HG03457 (cell line): ENCODE measurements at regions not wholly inside any gene's neighbourhood (a gene's known extent, or its start where the extent isn't known, plus 50 kb on each side); places are given as distances from the start of the nearest gene placed in this dataset.

Source experiments
- ATAC-seq: cut with Tn5 transposase; IDR thresholded peaks from one replicate; pipeline ENCODE4 v1.9.1; 2021; ENCODE audit warnings: moderate number of reproducible peaks; ENCODE audit not compliant: unreplicated experiment

DNA sequence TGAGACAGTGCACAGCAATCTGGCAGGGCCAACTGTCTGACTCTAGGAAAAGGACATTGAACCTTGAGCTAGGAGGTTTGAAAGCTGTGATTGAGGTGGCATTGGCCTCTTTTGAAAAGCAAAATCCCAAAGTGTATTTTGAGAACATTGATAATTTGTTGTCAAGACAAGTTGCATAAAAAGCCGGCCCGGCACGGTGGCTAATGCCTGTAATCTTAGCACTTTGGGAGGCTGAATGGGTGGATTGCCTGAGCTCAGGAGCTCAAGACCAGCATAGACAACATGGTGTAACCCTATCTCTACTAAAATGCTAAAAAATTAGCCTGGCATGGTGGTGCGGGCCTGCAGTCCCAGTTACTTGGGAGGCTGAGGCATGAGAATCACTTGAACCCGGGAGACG lies 331.6 kb downstream of the DUSP6 start:
- no peak for ATAC-seq

DNA sequence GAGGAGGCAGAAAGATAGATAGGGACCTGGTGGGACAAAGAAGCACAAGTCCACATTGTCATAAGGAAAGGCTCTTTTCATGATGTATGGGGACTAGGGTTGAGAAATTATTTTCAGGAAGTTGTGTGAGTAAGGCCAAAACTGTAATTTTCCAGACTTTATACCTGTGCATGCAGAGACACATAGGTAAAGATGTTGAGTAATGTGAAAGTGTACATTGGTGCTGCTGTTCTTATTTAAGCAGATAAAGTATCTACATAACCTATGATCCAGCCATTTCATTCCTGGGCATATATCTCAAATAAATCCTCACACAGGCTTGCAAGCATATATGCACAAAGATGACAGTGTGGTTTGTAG lies 332.2 kb downstream of the DUSP6 start:
- no peak for ATAC-seq

DNA sequence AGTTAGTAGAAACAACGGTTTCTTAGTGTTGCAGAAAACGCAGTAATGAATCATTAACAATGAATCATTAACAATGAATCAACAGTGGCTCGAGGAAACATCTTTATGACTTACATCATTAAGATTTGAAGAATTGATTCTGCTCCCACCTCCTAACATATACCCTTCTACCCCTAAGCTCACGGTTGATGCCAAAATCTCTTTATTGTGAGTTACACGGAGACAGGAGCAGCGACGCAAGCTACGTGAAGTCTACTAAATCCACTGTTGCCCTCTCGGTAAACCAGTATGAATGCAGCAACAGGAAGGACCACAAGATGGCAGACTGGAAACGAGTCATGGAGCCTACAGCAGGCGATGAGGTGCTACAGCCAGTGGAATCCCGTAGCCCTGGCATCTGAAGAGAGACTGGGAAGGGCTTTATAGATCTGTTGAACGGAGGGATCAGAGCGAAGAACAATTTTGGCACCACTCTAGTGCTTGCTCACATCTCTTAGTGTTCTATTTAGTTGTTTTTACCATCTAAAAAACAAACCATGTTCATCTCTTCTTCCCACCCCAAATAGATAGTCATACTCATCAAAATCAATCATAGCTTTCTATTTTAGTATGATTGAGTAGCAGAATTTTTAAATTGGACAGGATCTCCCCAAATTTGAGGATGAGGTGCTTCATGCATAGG lies 332.7 kb downstream of the DUSP6 start:
- peak; percentile 98 for ATAC-seq

DNA sequence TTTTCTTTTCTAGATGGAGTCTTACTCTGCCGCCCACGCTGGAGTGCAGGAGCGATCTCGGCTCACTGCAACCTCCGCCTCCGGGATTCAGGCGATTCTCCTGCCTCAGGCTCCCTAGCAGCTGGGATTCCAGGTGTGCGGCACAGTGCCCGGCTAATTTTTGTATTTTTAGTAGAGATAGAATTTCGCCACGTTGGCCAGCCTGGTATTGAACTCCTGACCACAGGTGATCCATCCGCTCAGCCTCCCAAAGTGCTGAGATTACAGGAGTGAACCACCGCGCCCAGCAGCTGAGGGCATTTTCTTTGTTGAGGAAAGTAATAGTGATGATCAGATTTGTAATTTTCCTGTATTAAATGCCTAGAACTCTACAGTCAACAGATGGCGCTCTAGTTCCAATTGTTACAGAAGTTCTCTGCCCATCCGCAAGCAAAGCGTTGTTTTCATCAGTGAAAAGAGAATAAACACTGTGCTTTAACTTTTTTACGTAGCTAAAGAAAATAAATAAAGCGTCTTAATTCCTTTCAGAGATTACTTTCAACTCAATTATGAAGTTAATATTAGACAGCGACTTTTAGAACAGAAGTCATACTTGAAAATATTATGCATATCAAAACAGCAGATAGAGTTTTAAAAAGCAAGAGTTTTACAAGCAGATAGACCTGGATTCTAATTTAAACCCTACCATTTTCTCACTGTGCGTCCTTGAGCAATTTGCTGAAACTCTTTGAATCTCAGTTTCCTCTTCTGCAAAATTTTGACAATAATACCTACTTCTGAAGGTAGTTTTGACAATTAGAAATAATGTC lies 335.1 kb downstream of the DUSP6 start:
- no peak for ATAC-seq

DNA sequence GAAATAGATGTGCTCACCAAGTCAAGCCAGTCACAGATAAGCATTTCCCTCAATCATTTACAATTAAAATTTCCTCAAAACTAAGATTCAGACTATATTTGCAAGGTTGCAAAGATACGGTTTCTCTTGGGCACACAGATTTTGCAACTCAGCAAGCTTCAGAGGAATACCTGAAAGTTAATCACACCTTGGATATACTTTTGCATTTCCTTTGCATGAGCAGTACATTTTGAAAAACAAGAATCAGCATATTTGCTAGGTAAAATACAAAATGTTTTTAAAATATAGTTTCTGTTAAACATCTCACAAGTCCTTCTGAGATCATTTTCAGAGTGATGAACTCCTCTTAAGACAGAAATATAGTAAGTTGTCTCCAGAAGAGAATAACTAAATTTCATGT lies 336.9 kb downstream of the DUSP6 start:
- ATAC-seq, result no peak

DNA sequence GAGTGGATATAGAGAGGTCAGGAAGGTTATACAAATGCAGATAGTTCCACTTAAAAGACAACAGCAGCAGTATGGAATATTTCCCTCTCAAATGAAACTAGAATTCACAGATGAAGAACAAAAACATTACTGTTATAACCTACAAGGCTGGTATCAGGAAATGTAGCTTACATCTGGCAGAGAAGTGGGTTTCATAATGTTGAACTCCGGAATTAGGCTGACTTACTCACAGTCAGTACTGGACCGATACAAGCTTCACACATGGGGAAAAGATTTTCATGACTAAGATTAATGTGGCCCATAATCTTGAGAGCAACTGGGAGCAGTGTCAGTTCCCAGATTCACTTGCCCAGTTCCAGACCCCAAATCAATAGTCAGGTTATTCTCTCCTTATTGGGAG lies 353.9 kb downstream of the DUSP6 start:
- ATAC-seq, result no peak

DNA sequence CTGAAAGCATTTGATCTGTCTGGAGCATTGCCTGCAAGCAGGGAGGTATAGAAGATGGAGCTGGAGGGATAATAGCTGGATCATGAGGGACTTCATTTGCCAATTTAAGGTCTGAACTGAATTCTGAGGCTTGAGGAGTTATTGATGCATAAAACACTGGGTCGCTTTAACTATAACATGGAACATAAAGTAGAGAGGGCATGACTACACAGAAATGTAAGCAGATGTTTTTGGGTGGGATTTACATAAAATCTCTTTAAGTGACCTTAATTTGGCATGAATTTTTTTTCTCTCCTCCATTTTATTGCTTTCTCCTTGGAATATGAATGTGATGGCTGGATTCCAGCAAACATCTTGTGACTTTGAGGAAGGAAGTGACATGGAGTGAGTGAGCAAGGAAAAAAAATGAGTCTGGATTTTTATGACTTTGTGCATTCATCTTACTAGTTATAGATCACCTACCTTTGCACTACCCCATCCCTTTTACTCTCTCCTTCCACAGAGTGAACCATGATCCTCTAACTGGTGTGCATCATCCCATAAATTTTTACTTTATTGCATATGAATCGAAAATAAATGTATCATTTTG lies 356.0 kb downstream of the DUSP6 start:
- ATAC-seq, result no peak

DNA sequence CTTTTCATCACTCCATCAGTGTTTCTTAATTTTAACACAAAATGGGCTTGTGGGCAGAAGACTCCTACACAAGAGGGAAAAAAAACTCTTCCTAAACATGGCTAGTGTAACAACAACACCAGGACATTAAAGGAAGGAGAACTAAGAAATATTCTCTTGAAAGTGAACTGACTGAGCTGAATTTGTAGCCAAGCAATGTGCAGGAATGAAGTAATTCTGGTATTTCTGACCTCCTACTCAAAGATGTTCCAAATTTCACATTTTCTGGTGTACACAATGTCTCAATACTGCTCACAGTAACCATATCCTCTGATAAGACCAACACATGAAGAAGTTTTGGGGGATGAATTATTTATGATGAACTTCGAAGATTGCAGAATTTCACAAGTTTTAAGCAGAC lies 357.3 kb downstream of the DUSP6 start:
- ATAC-seq, result no peak

DNA sequence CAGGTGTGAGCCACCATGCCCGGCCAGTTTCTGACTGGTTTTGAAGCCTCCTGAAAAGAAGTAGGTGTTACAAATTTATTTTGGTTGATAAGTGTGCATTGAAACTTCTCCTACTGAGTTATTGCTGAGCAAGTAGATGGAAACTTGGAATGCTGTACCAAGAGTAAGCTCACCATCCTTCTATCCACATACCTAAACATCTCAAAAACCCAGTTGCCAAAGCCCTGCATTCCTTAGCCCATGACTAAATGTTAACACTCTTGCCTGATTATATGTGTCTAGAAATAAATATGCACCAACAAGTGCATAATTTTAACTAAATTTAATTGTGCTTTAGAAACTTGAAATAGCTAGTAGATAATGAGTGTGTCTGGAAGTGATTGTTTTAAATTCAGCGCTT lies 357.8 kb downstream of the DUSP6 start:
- ATAC-seq, result no peak

DNA sequence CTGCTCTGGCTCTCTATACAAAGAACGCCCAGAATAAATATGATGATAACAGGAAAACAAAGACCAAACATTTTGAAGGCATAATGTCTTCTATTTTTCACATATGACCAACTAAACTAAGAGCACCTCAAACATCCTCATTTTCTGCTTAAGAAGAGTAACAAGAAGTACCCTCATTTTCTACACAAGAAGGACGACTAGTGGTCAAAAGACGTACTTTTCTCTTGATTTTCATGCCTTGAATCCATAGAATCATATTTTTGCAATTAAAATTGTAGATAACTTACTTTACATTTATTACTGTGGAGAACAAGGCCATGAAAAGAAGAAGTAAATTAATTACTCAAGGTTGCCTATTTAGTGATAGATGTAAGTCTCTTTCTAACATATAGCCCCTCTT lies 358.6 kb downstream of the DUSP6 start:
- ATAC-seq, result no peak

DNA sequence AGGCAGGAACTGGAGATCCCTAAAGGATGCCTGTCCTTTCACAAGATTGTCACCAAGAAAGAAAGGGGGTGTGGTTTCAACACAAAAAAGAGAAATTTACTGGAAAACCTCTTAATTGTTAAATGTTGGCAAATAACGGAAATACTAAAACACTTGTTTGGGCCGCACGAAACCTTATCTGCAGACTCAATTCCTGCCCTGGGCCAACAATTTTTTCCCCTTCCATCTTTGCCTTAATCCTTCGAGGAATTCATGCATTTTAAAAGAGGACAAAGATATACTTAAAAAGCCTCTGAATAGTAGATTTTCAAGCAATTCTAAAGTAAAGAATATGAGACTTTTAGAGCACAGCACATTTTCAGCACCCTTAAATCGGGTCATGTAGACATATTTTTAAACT lies 366.2 kb downstream of the DUSP6 start:
- no peak for ATAC-seq

DNA sequence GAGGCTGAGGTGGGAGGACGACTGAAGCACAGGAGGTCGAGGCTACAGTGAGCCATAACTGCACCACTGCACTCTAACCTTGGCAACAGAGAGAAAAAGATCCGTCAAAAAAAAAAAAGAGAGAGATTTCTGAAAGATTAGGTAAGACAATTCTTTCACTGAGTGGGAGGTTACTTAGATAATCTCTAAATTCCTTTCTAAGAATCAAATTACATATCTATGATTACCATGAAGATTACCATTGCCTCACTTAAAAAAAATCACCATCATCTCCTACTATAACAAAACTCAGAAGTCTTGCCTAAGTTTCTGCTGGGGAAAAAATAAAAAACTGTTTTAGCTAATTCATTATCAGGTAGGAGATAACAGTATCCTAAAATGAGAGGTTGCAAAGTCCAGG lies 366.7 kb downstream of the DUSP6 start:
- no peak for ATAC-seq

DNA sequence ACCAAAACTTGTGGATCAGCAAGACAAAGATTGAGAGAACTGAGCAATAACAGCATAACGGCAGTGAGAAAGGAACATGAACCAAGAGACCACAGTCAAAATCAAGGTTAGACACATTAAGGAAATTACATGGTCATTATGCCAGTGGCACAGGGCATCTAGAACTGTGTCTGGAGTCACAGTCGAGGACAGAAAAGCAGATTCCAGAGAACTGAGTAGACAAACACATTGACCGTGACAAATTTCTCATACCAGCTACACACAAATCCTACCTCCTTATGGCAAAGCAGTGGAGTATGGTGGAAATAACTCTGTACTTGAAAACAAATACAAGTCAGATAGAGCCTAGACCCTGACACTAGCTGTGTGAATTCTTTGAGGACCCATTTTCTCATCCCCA lies 367.3 kb downstream of the DUSP6 start:
- ATAC-seq, result no peak

DNA sequence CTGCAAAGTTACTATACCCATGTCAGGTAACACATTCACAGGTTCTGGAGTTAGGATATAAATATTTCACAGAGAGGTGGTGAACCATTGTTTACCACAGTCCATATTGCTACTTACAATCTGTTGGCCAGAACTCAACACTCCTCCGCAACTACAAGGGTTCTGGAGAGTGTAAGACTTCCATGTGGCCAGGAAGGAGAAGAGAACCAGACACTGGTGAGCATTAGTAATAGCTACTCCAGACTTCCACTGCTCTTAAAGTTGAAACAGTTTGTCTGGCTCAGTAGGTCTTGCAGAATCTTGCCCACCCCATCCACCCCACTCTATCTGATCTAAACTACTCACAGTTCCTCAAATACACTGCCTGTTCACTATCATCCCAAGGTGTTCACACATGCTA lies 369.6 kb downstream of the DUSP6 start:
- ATAC-seq, result no peak

DNA sequence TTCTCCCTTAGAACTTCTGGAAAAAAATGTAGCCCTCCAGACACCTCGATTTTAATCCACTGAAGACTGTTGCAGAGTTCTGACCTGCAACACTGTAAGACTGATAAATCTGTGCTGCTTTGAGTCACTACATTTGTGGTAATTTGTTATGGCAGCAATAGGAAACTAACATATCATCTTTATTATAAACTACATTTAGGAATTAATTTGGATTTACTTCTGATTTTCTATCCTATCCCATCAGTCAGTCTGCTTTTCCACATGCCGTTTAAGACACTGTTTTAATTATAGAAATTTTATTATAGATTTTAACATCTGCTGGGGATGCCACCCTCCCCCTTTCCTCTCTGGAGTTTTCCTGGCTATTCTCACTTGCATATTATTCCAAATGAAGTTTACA lies 375.2 kb downstream of the DUSP6 start:
- no peak for ATAC-seq

DNA sequence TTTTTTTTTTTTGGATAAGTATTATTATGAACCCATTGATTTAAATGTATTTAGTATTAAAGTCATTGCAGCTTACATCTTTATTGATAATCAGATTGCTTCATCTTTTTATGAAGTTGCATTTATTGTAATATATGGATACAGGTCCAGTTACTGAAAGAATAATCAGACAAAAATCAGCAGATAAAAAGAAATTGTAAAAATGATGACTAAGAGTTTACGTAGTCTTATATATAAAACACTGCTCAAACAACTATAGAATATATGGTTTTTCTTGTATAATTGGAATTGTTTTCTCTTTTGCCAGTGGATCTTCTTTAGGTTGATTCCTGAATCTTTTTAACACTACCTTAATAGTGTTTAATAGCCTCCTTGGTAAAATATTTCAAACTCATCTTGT lies 378.3 kb downstream of the DUSP6 start:
- ATAC-seq, result no peak

DNA sequence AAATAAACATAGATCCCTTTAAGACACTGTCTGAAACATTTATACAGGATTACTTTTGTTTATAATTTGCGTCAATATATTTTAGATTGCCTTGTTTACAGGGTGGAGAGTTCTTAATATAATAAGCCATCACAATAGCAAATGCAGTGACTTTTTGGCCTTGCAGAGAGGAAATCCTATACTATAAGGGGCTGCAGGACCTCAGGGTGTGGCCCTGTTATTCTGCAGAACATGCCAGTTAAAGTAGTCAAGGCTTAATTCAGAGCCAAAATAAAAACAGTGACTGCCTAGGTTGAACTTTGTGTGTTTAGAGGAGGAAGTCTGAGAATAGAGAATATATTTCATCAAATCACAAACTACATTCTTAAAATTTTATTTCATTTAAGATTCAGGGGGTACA lies 381.6 kb downstream of the DUSP6 start:
- ATAC-seq, result no peak

DNA sequence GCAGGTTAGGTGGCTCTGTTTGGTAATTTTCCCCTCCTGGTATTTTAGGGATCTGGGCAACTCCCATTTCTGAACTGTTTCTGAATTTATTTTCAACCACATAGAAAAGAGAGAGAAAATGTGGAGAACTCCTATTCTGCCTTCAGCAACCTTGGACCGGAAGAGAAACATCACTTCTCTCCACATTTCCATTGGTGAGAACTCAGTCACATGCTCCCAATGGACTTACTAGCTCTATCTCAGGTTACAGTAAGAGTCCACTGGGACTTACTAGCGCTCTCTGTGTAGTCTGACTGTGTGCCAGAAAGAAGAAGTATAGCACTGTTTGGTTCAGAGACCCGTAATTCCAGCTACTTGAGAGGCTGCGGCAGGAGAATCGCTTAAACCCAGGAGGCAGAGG lies 383.2 kb downstream of the DUSP6 start:
- ATAC-seq, result no peak

DNA sequence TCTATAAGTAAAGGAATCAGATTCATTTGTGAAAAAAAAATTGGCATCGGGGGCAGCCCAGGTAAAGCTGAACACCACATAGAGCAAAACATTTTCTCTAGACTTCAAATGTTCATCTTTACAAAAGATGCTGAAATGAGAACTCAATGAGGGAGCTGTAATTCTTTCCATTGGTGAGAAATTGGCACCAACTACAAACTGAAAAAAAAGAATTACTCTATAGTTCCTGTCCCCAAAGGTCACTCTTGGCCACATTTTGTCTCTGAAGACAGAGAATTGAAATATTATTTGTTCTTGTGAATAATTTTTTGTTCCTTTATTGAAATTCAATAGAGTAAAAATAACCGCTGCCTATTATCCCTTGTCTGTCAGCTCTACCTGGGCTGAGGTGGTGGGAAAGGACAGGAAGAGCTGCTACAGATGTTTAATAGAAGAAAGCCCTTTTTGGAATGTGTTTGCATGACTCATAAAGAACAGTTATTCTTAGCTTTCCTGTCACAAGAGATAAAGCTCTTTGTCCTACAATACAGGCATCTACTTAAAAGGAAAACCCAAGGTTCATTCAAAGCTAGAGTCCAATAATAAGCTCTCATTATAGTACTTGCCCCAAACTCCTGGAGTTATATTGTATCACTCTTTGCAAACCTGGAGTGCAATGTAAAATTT lies 380.1 kb upstream of the KITLG start:
- no peak for ATAC-seq

DNA sequence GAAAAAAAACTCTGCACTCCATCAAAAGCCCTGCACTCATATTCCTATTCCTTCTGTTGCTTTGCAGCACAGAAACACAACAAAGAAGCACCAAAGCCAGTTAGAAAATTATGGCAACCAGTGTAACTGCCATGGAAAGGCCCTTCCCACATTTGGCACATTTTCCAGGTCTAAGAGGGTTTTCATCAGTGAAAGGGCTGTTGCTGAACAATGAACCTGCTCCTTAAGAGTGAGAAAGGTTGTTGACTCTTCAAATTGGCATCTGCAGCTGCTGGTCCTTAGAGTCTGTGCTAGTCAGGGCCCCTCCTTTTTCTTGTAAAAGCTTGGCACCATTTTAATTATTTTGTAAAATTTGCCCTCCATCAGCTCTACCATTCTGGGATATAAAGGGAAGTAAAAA lies 378.7 kb upstream of the KITLG start:
- ATAC-seq, result no peak

DNA sequence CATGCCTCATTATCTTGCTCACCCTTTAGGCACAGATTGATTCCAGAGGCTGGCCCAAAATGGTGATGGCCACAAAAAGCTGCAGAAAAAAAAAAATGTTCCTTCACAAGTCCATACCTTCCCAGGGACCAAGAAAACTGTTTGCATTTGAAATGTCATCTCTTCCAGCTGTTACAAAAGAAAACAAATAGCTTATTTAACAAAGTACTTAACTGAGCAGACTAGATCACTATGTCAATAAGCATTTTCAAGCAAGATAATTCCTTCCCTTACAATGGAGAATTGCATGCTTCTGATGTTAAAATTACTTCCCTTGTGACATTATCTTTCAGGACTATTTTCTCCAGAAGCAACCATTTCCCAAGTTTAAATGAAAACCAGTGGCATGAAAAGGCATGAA lies 377.9 kb upstream of the KITLG start:
- ATAC-seq, result no peak

DNA sequence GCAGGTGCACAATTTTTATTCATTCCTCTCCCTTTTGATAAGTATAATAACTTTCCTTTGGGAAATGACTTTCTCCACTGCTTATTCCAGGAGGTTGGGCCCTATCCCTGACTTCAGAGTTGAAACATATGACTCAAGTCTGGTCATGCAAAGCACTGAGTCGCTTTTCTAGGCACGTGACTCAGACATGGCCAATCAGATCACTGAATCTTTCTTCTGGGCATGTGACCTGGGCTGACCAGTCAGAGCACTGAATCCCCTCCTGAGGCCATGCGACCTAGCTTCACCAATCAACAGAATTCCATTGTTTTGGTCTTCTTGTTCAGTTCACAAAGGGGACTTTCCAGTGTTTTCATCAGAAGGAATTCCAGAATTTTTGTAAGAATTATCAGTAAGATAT lies 377.1 kb upstream of the KITLG start:
- no peak for ATAC-seq
